ENCODE measurements at regions not wholly inside any gene's neighbourhood (a gene's known extent, or its start where the extent isn't known, plus 50 kb on each side); places are given as distances from the start of the nearest gene placed in this dataset.

DNA sequence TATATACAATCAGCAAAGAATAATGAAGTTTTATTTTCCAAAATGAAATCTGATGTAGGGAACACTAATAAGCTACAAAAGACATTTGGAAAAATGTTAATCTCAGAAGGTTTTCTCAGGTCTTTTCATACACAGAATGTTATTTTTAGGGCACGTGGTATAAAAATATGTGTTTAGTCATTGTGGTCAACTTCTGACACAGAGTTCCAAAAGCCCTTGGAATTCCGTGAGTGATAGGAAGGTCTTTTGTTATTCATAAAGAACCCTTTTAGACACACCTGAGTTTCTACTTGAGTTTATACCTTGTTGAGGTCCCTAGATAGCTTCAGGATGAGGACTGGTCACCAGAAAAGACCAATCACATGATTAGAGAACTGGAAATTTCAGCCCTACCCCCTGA, 277.6 kb upstream of the NCAM2 start:
- intact Hi-C loops (cut with micrococcal nuclease) (no loop called here), dilution Hi-C loops (cut with MboI; ENCODE audit: extremely low pct_ligation_motif_present, low sequenced_read_pairs) (no loop called here)
- no peaks in the 10 kb centered on the region for H4K20me1 ChIP-seq (replicated peaks; ENCODE audit: control insufficient read depth, extremely low read depth, insufficient read depth, low read length)
- H3K4me3 ChIP-seq (replicated peaks in 1 of 3; ENCODE audit: insufficient read depth in 1 of 3, low read depth in 1 of 3, low read length in 3 of 3), result no peak overlapping the region
- no peaks in the 10 kb centered on the region for H3K36me3 ChIP-seq (ENCODE audit: control insufficient read depth in 2 of 2, extremely low read depth in 1 of 2, insufficient read depth in 2 of 2, low read length in 2 of 2)
- no TSS peak for BruUV-seq (replicated peaks)
- DNase-seq (ENCODE audit: low read depth, low spot score), result no peak
- H3K9me3 ChIP-seq (replicated peaks; ENCODE audit: control insufficient read depth, insufficient read depth, low read length), result peaks cover 2% of the 10 kb centered on the region
- no peak overlapping the region for H3K4me2 ChIP-seq (ENCODE audit: insufficient read depth, low read length)
- ChIA-PET CTCF (no interaction called here), POLR2A (no interaction called here)
- no peak overlapping the region for H3K9ac ChIP-seq (replicated peaks; ENCODE audit: extremely low read depth, insufficient read depth, low read length)
- H3K9me1 ChIP-seq (replicated peaks; ENCODE audit: control insufficient read depth, extremely low read depth, insufficient read depth, low read length), result no peaks in the 10 kb centered on the region
- H3K79me2 ChIP-seq (ENCODE audit: control insufficient read depth, insufficient read depth, low read length), result no peaks in the 10 kb centered on the region
- no peak for FAIRE-seq
- no peaks in the 10 kb centered on the region for H3K4me1 ChIP-seq (ENCODE audit: control insufficient read depth, extremely low read depth, insufficient read depth, low read length)
- H3K27ac ChIP-seq (ENCODE audit: insufficient read depth, low read depth, low read length), result no peak overlapping the region
- TF ChIP-seq EZH2 (IDR thresholded peaks at IDR 0.05; ENCODE audit: borderline replicate concordance, low read depth, low read length, severe bottlenecking), result no peak
- no peak for TF ChIP-seq JUN (IDR thresholded peaks at IDR 0.05; ENCODE audit: borderline replicate concordance, insufficient read depth, insufficient read length, low read depth)
- TF ChIP-seq FOS (IDR thresholded peaks at IDR 0.05; ENCODE audit: borderline replicate concordance, insufficient read depth, low read length), result no peak
- TF ChIP-seq MYC (IDR thresholded peaks at IDR 0.05; ENCODE audit: low read depth, low read length), result no peak
- TF ChIP-seq GATA2 (IDR thresholded peaks at IDR 0.05; ENCODE audit: insufficient read depth, insufficient read length, low read depth, low read length), result no peak
- TF ChIP-seq, protein P1, sequence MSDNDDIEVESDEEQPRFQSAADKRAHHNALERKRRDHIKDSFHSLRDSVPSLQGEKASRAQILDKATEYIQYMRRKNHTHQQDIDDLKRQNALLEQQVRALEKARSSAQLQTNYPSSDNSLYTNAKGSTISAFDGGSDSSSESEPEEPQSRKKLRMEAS (IDR thresholded peaks at IDR 0.05; ENCODE audit: insufficient read depth, insufficient read length), result no peak
- no peak for TF ChIP-seq POLR2AphosphoS5 (IDR thresholded peaks at IDR 0.05; ENCODE audit: insufficient read depth, low read depth, low read length)
- no peak for TF ChIP-seq POLR2A (IDR thresholded peaks at IDR 0.05; ENCODE audit: low read depth, low read length)
- TF ChIP-seq CTCF (IDR thresholded peaks at IDR 0.05; ENCODE audit: extremely low read depth in 1 of 2, insufficient read depth in 1 of 2, low read depth in 1 of 2, low read length in 2 of 2), result no peak
- no peak overlapping the region for H2AFZ ChIP-seq (ENCODE audit: low read depth, low read length)
- no peaks in the 10 kb centered on the region for H3K27me3 ChIP-seq (ENCODE audit: control insufficient read depth in 2 of 2, insufficient read depth in 2 of 2, low read length in 2 of 2)

Data from endothelial cell of umbilical vein (primary cell).